Smooth muscle cell (in vitro differentiated cells): ENCODE measurements at regions not wholly inside any gene's neighbourhood (a gene's known extent, or its start where the extent isn't known, plus 50 kb on each side); places are given as distances from the start of the nearest gene placed in this dataset.
A peak's percentile ranks its signal among the peaks of the same experiment; 100 is the strongest.

Experiments
- DNase-seq: peaks from one replicate; lab custom pipeline; 2025; ENCODE audit not compliant: unreplicated experiment; lab: John Stamatoyannopoulos, UW
- H2AFZ ChIP-seq: fragments of 200-600 bp; sonication (generic); 2 replicates; pipeline ENCODE4 v1.6.0; 2016; ENCODE audit warnings: antibody characterized with exemption, low read depth, mild to moderate bottlenecking
- H3F3A ChIP-seq: fragments of 200-600 bp; sonication (generic); 2 replicates; pipeline ENCODE4 v1.6.0; 2017; ENCODE audit warnings: antibody characterized with exemption, low read depth
- H3K27ac ChIP-seq: fragments of 200-600 bp; sonication (generic); 2 replicates; pipeline ENCODE4 v1.5.1; 2016; ENCODE audit warnings: low read depth, mild to moderate bottlenecking
- H3K27me3 ChIP-seq: fragments of 200-600 bp; sonication (generic); 2 replicates; pipeline ENCODE4 v1.6.1; 2016; ENCODE audit warnings: low read depth, mild to moderate bottlenecking
- H3K36me3 ChIP-seq: fragments of 200-600 bp; sonication (generic); 2 replicates; pipeline ENCODE4 v1.5.1; 2016; ENCODE audit warnings: low read depth
- H3K4me1 ChIP-seq: fragments of 200-600 bp; sonication (generic); 2 replicates; pipeline ENCODE4 v1.5.1; 2016; ENCODE audit warnings: low read depth
- H3K4me2 ChIP-seq: fragments of 200-600 bp; sonication (generic); 2 replicates; pipeline ENCODE4 v1.6.0; 2016; ENCODE audit warnings: mild to moderate bottlenecking
- H3K4me3 ChIP-seq: fragments of 200-600 bp; sonication (generic); 2 replicates; pipeline ENCODE4 v1.5.1; 2016; ENCODE audit warnings: mild to moderate bottlenecking
- H3K79me2 ChIP-seq: fragments of 200-600 bp; sonication (generic); 2 replicates; pipeline ENCODE4 v1.6.0; 2016; ENCODE audit warnings: low read depth, mild to moderate bottlenecking
- H3K9ac ChIP-seq: fragments of 200-600 bp; sonication (generic); 2 replicates; pipeline ENCODE4 v1.6.0; 2016; ENCODE audit warnings: low read depth
- H3K9me3 ChIP-seq: fragments of 200-600 bp; sonication (generic); replicated peaks from 2 replicates; pipeline ENCODE4 v1.5.1; 2016; ENCODE audit warnings: low read depth
- H4K20me1 ChIP-seq: fragments of 200-600 bp; sonication (generic); 2 replicates; pipeline ENCODE4 v1.6.0; 2016; ENCODE audit warnings: low read depth
- WGBS: methylation state at CpG from one replicate; pipeline ENCODE4 v1.1.7; 2016; ENCODE audit warnings: low lambda C conversion rate; 5-methylcytosine and 5-hydroxymethylcytosine counted together
- TF ChIP-seq, protein P1 (sequence below): fragments of 200-600 bp; sonication (generic); IDR thresholded peaks from 2 replicates; pipeline ENCODE4 v1.5.1; 2017; ENCODE audit warnings: borderline replicate concordance, mild to moderate bottlenecking, antibody characterized with exemption; ENCODE audit not compliant: insufficient read depth, poor library complexity, severe bottlenecking

DNA sequence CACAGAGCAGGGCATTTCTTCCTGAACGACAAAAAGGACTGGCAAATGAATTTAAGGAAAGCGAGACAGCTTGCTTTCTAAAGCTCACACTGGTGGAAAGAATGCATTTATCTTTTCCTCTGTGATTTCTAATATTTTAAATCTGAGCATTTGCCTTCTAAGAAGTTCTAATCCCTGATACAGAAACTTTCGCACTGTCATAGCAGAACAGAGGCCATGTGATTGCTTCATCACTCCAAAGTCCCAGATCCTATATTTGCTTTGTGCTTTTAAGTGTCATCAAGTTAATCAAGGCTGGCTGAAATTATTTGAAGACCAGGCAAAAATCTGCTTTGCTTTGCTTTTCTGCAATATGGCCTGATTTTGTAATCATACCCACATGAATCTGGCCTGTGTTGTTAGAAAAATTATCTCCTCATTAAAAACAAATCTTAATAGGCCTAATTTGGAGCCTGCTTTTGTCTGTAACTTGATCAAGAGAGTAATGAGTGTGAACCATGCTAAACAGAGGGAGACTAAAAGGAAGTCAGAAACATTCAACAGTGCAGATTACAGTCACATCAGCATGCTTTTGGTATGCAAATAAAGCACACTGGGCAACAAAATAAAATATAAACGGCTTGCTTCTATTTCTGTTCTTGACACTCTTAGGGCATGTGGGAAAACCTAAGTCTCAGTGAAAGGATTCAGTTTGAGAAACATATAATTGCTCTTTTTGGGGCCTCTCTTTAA is 178.2 kb upstream of the ADAMTS9 start:
- Histone ChIP-seq H3F3A (peaks cover 3% of the 10 kb centered on the region), H3K4me3 (no peak overlapping the region), H3K4me2 (peak overlapping the region; percentile 68), H3K27me3 (no peaks in the 10 kb centered on the region), H3K4me1 (peaks cover 18% of the 10 kb centered on the region), H3K79me2 (no peaks in the 10 kb centered on the region), H2AFZ (peak overlapping the region; percentile 44), H3K36me3 (peaks cover 12% of the 10 kb centered on the region), H3K9ac (no peak overlapping the region), H3K27ac (peak overlapping the region; percentile 82), H3K9me3 (peaks cover 16% of the 10 kb centered on the region), H4K20me1 (no peaks in the 10 kb centered on the region)
- no peak for DNase-seq
- TF ChIP-seq, protein P1, sequence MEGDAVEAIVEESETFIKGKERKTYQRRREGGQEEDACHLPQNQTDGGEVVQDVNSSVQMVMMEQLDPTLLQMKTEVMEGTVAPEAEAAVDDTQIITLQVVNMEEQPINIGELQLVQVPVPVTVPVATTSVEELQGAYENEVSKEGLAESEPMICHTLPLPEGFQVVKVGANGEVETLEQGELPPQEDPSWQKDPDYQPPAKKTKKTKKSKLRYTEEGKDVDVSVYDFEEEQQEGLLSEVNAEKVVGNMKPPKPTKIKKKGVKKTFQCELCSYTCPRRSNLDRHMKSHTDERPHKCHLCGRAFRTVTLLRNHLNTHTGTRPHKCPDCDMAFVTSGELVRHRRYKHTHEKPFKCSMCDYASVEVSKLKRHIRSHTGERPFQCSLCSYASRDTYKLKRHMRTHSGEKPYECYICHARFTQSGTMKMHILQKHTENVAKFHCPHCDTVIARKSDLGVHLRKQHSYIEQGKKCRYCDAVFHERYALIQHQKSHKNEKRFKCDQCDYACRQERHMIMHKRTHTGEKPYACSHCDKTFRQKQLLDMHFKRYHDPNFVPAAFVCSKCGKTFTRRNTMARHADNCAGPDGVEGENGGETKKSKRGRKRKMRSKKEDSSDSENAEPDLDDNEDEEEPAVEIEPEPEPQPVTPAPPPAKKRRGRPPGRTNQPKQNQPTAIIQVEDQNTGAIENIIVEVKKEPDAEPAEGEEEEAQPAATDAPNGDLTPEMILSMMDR: no peak
- 21% methylated on average over 4 of the region's 4 CpGs for WGBS

DNA sequence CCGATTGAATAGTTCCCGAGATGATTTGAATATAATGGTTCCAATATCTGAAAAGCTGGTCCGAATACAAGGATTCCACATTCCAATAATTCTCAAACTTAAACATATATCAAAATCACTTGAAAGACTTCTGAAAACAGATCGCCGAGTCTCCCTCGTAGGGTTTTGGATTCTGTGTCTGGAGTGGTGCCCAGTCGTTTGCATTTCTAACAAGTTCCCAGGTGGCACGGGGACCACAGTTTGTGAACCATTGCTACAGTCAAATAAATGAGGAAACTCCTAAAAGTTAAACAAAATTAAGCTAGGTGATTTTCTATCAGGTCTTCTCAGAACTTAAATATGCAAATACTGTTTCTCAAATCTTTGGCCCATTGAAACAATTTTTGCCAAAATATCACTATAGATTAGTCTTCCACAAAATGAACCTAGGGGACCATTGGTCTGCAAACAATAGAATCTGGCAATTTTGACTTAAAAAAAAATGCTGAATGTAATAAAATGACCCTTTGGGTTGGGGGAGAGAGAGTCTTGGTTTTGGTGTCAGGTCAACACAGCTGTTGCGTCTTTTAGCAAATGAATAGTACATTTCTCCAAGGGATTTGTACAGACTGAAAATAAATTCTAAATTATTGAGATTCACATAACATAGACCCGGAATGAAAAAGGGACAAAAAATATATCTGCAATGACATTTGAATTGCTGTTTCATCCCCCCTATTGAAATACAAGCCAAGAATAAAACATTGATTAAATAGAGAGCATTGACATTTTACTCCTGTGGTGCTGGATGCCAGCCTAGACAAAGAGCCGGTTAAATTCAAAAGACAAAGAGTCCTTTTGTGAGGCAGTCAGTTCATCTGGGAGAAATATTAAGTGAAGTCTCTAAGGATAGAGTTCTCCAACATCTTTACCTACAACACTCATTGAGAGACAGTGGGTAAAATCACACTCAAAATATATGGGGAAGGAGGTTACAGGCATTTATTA is 175.7 kb upstream of the ADAMTS9 start:
- Histone ChIP-seq H2AFZ (no peak overlapping the region), H3K4me2 (no peak overlapping the region), H3K4me3 (no peak overlapping the region), H4K20me1 (no peaks in the 10 kb centered on the region), H3K27ac (no peak overlapping the region), H3F3A (peaks cover 16% of the 10 kb centered on the region), H3K9me3 (no peaks in the 10 kb centered on the region), H3K9ac (no peak overlapping the region), H3K36me3 (no peaks in the 10 kb centered on the region), H3K79me2 (no peaks in the 10 kb centered on the region), H3K4me1 (peaks cover 18% of the 10 kb centered on the region), H3K27me3 (no peaks in the 10 kb centered on the region)
- TF ChIP-seq, protein P1: no peak
- no peak for DNase-seq
- WGBS: 96% methylated on average over 11 of the region's 11 CpGs

DNA sequence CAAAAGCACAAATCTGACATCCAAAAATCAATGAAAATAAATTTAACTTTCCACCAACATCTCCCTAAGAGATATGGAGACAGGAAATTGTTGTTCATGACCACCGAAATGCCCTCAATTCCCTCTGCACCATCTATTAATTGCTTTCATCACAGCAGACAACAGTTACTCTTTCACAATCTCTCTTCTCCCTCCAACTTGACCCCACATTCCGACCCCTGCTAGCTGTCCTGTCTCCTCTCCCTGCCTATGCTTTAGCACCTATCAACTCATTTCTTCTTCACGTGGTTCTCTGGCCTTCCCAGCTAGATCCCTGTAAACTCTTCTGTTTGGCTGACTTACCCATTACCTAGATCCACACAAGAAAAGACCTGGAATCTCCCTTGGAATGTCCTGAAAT is 173.9 kb upstream of the ADAMTS9 start:
- Histone ChIP-seq H3K27ac (no peak overlapping the region), H3F3A (peaks cover 16% of the 10 kb centered on the region), H3K4me3 (no peak overlapping the region), H3K79me2 (no peaks in the 10 kb centered on the region), H3K9me3 (no peaks in the 10 kb centered on the region), H3K36me3 (no peaks in the 10 kb centered on the region), H3K9ac (no peak overlapping the region), H3K27me3 (no peaks in the 10 kb centered on the region), H3K4me2 (no peak overlapping the region), H3K4me1 (peaks cover 18% of the 10 kb centered on the region), H2AFZ (no peak overlapping the region), H4K20me1 (no peaks in the 10 kb centered on the region)
- DNase-seq: no peak
- TF ChIP-seq, protein P1: no peak
- 75% methylated on average over 3 of the region's 3 CpGs for WGBS
